Middle frontal gyrus (tissue), 1 donor: ENCODE measurements at regions not wholly inside any gene's neighbourhood (a gene's known extent, or its start where the extent isn't known, plus 50 kb on each side); places are given as distances from the start of the nearest gene placed in this dataset.

Experiments
- DNase-seq: peaks from one replicate; pipeline ENCODE4 v3.0.0-alpha.2; 2015; ENCODE audit warnings: low spot score; ENCODE audit errors: extremely low spot score

GRCh38 chr18:78558101-78558810, 421.4 kb upstream of the SALL3 start:
- DNase-seq = no peak

GRCh38 chr18:78558948-78559347, 420.7 kb upstream of the SALL3 start:
- DNase-seq = no peak

GRCh38 chr18:78559584-78559983, 420.0 kb upstream of the SALL3 start:
- no peak for DNase-seq

GRCh38 chr18:78561757-78562510, 417.7 kb upstream of the SALL3 start:
- no peak for DNase-seq

GRCh38 chr18:78562531-78562961, 417.1 kb upstream of the SALL3 start:
- no peak for DNase-seq

- DNase-seq = no peak
Observed at GRCh38 chr18:78563110-78563509, 416.5 kb upstream of the SALL3 start.

- no peak for DNase-seq
Observed at GRCh38 chr18:78564030-78564429, 415.6 kb upstream of the SALL3 start.

GRCh38 chr18:78564518-78564917, 415.1 kb upstream of the SALL3 start:
- DNase-seq = no peak

- no peak for DNase-seq
Observed at GRCh38 chr18:78565240-78565639, 414.4 kb upstream of the SALL3 start.

- DNase-seq = no peak
Observed at GRCh38 chr18:78566065-78566464, 413.6 kb upstream of the SALL3 start.

- no peak for DNase-seq
Observed at GRCh38 chr18:78566720-78567119, 412.9 kb upstream of the SALL3 start.

- DNase-seq = no peak
Observed at GRCh38 chr18:78571063-78571785, 408.4 kb upstream of the SALL3 start.

- no peak for DNase-seq
Observed at GRCh38 chr18:78571831-78572347, 407.7 kb upstream of the SALL3 start.

GRCh38 chr18:78573773-78574172, 405.8 kb upstream of the SALL3 start:
- DNase-seq = no peak

- no peak for DNase-seq
Observed at GRCh38 chr18:78576967-78577366, 402.7 kb upstream of the SALL3 start.

GRCh38 chr18:78579449-78579848, 400.2 kb upstream of the SALL3 start:
- DNase-seq = no peak

- no peak for DNase-seq
Observed at GRCh38 chr18:78579854-78580577, 399.6 kb upstream of the SALL3 start.

GRCh38 chr18:78580835-78581339, 398.7 kb upstream of the SALL3 start:
- DNase-seq = no peak

GRCh38 chr18:78582181-78582709, 397.4 kb upstream of the SALL3 start:
- DNase-seq = no peak

GRCh38 chr18:78582898-78583738, 396.5 kb upstream of the SALL3 start:
- no peak for DNase-seq
